HG03575 (cell line): ENCODE measurements at regions not wholly inside any gene's neighbourhood (a gene's known extent, or its start where the extent isn't known, plus 50 kb on each side); places are given as distances from the start of the nearest gene placed in this dataset.

ENCODE experiments used
- ATAC-seq: cut with Tn5 transposase; IDR thresholded peaks from one replicate; pipeline ENCODE4 v1.9.1; 2021; ENCODE audit not compliant: unreplicated experiment, insufficient number of reproducible peaks, low FRiP score; ENCODE audit errors: extremely low read depth

DNA sequence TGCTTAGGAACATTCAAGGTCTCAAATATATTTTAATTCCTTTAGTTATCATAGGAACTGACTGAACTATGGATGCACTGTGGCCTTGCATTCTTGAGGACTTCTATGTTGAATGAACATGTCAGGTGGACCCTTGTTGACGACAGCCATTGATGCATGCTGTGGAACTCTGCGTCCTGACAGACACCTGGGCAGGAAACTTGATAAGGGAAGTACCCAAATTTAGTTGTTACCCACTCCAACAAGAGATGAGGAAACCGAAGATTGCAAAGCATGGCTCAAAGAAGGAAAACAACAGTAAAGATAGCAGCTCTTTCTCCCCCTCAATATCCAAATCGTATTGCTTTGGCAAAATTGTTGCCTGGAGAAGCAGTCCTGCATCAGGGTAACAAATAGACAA, 540.0 kb upstream of the NR3C2 start:
- no peak for ATAC-seq

DNA sequence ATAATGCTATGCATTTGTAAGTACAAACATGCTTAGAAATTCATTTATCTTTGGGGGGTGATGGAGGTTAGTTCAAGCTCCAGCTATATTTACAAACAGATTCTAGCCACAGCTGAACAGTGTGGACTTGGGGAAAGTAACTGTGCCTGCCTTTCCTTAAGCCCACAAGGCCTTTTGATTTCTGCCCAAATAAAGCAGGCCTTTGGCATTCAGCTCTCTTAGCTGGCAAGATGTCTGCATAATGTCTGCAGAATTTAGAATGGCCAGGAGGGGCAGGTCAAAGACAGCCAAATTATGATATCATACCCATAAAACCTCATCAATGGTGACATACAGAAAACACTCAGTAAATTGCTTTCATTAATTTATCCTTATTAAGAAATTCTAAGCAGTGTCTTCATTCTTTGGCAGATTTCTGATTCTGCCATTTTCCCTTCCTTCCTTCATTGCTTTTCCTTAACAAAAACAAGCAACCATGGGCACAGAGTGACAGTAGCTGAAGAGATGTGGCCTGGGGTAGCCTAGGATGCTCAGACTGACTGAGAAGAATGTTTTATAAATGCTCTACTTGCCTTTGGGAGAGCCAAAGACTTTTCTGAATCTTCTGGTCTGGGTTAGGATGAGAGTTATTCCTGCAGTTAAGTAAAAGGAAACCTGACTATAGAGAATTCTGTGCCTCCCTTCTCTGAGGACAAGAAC, 538.7 kb upstream of the NR3C2 start:
- no peak for ATAC-seq

DNA sequence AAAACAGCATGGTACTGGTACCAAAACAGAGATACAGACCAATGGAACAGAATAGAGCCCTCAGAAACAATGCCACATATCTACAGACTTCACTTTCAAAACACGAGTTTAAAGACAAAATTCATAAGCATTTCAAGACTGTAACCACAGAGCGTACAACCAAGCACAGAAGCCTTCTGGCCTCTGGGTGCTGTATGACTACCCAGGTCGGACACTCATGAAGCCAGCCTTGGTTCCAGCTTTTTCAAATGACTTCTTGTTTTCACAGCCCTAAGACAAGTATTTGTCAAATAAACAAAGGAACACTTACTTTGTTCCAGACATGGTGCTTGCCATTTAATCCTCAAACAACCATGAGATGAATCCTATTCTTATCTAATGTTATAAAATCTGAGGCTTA, 536.1 kb upstream of the NR3C2 start:
- no peak for ATAC-seq

DNA sequence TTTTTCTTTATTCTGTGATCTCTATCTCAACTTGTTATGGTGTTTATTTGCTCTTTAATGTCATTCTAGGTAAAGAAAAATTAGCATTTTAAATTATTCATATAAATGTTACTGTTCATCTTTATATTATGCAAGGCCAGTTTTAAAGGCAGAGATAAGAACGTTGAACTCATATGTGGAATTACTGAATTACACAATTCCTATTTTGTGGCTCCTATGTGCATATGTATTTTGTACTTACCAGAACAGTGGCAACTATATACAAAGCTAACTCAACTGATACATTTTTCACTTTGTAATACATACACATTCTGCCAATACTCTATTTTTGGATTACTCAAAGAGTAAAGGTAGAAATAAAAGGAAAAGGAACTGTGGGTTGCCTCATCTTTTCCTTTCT, 533.2 kb upstream of the NR3C2 start:
- ATAC-seq: no peak

DNA sequence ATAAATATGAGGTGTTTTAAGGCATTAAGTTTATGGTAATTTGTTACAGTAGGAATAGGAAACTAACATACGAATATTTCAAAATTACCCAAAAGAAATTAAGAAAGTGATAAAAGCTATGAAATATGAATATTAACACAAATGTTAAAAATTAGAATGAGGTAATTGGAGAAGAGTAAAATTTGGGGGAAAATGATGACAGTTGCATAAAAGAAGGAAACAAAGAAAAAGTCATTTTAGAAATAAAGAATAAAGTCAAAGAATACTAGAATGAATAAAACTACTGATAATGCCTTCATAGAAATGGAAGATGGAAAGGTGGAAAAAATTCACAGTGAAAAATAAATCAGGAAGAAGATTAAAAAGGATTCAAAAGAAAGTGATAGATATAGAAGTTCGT, 522.9 kb upstream of the NR3C2 start:
- no peak for ATAC-seq

DNA sequence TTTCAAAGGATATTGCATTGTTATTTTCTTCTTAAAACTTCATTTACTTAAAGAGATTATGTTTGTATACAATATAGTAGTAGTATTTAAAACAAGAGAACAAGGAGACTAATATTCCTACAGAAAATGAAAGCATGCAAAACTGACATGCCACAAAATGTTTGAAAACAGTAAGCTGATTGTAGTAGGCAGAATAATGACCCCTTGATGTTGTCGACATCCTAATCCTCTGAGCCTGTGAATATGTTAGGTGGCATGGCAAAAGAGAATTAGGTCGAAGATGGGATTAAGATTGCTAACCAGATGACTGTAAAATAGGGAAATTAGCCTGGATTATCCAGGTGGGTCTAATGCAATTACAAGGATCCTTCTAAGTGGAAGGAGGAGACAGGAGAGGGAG, 522.2 kb upstream of the NR3C2 start:
- ATAC-seq: no peak

DNA sequence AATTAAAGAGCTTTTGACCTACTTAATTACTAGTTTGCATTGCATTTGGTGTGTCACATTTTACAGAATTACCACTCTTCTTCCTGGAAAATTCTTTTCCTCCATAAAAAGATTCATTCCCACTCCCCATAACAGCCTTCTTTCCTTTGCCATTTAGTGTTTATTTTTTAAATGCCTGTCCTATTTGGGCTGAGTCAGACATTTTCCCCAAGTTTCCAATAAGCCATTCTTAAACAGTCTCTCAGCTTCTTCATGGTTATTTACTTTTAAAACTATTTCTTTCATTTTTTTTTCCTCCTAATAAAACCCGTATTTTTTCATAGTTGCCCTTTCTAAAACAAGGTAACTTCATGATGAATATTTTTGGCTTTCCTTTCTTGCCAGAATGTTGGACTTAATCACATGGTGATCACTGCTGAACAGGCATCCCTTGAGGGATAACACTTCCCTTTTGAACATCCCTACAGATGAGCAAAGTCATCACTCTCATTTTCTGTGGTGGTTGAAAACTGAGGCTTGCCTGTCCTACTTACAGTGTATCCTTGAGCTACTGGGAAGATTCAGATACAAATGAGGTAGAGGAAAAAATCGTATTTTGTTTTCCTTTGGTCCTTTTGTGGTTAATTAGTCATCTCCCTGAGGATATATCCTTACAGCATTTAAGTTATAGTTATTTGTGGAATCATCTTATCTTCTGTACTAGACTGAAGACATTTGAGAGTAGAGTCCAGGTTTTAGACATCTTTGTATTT, 520.5 kb upstream of the NR3C2 start:
- ATAC-seq: no peak

DNA sequence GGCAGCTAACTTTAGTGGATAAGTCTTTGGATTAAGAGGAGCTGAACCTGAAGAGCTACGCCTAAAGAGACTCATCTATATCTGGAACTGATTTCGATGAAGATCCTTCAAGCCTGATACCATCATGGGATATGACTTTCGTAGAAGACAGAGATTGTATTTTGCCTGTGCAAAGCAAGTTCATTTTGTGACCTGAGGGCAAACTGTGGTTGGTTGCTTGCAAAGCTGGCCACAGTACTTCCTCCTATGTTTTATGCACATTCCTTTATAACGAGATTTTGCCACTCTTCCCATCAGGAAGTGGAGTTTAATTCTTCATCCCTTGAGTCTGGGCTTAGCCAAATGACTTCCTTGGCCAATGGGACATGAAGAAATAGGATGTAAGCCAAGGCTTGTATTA, 519.3 kb upstream of the NR3C2 start:
- ATAC-seq: no peak

DNA sequence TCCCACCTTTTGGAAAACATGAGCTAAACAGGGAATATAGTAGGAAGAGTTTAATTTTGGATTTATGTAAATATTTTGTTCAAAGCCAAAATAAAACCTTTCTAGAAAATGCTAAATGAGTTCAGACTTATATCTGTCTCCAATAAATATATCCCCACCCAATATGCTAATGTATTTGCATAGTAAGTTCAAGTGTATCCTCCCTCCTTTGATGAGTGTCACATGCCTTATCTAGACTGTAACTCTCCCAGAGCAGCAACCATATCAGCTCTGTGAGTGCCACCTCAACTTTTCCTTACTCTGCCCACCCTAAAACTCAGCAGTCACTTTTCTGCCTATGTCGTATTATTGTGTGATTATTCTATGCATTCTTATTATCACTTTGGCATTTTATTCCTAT, 516.1 kb upstream of the NR3C2 start:
- no peak for ATAC-seq

DNA sequence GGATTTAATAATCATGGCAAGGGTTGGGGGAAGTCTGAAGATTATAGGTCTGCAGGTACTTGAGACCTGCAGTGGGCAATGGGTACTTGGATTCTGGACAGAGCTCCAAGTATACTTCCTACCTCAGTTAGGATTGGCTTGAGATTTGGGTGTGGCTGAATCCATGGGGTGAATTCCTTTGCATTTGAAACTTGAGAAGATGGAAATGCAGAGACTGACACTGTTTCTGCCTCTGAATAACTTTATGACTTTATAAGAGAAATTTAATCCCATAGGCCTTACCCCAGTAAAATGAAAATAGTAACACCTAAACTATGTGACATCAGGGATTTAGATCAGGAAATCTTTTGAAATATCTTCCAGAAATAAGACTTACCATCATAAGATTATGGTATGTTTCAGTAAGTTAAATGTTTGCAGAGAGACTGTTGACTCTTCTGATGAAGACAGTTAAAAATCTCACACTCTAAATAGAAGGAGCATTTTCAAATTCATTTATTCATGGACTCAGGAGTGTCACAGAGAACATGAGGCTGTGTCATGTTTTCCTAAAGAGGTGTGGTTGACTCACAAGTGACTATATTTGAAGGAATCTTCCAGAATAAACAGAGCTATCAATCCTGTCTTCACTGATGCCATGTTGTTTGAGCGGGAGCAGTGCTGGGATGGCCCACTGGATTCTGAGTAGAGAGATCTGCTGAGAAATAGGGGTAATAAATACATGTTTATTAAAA, 513.5 kb upstream of the NR3C2 start:
- no peak for ATAC-seq

DNA sequence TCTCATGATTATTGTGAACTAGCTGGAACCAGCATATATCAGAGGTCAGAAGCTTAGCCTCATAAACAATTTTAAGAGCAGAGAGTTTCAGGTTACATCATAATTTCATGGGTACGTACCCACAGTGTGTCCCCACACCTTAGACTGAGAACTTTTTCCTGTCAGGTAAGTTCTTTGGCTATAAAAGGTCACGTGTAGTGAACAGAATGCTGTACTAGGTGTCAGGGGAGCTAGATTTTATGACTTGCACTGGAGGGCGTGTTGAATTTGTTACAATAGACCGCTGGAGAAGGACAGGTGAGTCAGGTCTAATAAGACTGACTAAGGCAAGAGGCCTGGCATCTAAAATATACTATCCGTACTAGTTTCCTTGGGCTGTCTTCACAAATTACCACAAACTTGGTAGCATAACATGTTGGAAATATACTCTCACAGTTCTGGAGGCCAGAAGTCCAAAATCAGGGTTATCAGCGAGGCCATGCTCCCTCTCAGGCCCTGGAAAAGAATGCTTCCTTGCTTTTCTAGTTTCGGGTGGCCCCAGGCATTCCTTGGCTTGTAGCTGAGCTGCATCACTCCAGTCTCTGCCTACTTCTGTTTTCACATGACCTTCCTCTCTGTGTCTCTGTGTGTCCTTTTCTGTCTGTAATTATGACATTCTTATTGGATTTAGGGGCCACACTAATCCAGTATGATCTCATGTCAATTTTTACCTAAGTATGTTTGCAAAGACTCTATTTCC, 512.0 kb upstream of the NR3C2 start:
- ATAC-seq: no peak

DNA sequence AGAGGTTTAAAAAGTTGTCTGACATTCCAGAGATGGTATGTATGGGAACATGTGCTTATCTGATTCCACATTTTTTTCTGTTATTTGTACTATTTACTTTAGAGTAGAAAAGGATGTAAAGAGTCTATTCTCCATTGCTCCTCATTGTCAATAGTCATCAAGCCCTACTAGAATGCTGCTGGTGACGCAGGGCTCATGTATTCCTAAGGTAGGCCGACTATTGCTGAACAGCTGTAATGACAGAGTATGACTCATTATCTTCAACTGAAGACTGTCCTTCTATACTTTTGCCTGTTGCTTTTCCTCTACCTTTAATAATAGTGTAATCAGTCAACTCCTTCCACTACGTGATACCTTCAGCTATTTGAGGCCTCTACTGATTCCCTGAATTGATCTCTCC, 509.1 kb upstream of the NR3C2 start:
- no peak for ATAC-seq

DNA sequence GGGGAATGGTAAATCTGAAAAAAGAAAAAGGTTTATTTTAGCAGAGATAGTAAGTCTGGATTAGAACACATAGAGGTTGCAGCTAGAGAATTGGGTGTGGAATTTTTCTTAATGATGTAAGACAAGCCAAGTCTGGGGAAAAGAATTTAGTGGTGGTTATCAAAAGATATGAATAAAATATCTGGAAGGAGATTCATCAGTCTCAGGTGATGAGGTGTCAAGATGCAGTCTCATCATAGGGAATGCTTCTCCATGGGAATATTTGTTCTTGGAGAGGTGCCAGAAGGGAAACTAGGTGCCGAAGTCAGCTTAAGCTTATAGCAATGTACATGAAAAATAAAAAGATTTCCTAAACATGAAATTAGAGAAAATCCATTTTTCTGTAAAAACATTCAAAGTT, 504.1 kb upstream of the NR3C2 start:
- ATAC-seq: no peak

DNA sequence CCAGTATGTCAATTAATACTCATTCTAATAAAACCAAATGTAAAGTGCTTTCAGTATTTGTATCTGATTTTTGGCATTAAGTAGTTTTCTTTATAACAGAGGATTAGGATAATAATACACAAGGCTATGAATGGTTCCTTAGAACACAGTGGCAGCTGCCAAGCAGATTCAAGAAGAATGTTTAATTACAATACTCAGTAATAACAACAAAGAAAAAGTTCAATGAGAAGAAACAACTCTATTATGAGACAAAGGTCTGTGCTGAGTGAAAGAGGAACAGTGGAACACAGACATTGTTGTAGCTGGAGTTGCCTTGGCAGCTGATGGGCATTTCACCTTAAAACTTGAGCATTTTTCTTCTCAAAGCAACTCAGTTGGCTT, 502.6 kb upstream of the NR3C2 start:
- ATAC-seq: no peak

DNA sequence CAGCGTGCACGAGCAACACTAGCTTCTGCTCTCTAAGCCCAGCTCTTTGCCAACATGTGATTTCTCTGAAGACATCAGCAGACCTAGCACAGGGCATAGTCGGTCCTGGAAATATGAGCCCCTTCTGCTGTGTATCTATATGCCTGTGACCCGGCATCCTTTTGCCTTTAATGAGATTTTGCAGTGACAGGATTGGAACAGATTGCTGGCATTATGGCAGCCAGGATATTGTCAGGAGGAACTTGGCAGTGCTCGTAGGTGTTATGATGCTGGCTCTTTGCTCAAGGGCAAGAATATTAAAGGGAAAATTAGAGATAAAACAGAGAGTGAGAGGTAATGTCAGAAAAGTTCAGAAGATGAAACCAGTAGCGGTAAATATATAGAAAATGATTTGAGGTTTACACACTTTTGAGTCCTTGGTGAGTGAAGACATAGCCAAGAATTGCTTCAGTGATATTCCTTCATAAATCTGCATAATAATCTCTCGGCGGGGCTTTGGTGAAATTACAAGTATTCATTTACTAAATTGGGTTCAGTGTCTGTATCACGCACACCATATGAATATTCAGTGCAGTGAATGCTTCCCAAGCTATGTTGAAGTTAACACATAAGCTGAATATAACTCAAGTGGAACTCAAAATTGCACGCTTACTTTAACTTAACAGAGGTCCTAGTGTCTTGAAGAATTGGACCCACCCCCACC, 502.1 kb upstream of the NR3C2 start:
- ATAC-seq: no peak

DNA sequence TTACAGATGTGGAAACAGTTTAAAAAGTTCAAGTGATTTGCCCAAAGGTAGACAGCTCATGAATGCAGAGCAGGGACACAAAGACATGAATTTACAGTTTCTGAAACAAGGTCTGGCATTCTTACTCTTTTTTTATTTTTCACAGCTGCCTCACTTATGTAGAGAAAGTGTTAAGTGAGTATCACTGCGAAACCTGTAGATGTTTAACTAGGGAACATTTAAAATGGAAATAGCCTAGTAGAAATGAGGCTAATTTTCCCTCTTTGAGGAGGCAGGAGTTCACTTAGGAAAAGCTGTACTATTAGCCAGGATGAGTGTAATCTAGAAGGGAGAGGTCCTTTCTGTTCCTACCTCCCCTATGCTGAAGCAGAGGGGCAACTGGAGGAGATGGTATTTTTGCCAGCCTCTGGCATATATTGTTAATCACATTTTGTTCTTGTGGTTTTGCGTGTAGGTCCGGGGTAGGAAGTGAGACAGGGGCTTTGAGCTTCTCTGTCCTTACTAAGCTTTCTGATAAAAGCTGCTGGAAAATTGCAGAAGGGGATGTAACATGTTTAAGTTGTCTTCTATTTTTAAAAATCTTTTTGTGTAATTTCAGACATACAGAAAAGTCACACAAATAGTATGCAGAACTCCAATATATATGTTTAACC, 492.8 kb upstream of the NR3C2 start:
- ATAC-seq: no peak

DNA sequence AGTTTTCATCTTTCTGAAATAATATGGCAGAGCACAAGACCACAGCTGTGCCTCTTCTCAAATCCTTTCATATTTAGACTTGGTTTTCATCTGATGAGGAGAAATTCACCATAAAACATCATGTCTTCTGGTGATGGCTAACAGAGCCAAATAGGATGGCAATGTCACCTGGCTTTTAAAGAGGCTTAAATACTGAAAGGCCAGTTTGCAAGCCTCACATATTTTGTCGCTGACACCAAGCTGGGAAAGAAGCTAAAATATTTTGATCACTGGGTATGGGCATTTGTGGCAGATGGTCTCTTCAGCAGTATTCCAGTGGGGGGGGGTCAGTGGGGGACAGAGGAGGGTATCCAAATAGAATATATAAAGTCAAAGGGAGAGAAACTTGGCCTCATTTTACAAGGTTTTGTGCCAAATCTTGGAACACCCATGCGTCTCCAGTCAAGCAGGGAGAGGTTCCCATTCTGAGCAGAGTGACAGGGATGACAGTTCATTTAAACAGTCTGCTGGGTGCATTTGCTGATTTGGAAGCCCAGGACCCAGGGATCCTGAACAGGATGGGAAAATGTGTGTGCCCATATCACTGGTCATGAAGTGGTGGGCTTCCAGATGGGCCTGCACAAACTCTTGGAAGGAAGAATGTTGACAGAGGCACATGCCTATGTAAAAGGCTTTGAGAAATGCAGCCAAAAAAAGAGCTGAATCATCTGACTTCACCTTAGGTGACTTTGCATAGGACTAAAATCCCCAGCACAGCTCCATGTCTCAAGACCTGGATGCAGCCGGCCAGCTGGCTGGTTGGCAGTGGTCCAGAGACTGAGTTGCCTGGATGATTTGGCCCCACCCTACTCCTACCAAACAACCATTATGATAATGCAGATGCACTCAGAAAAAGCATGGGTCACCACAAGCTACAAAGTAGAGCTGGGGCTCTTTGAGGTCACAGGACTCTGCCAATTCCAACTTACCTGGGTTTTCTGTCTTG, 484.4 kb upstream of the NR3C2 start:
- no peak for ATAC-seq
